NT2/D1 (cell line): ENCODE measurements at regions not wholly inside any gene's neighbourhood (a gene's known extent, or its start where the extent isn't known, plus 50 kb on each side); places are given as distances from the start of the nearest gene placed in this dataset.

Experiments
- DNase-seq: peaks from one replicate; pipeline ENCODE4 v3.0.0-alpha.2; 2011; ENCODE audit warnings: low read depth, low spot score
- H3K27me3 ChIP-seq: 2 replicates; pipeline ENCODE4 v1.6.0; 2011; ENCODE audit warnings: mild to moderate bottlenecking; ENCODE audit not compliant: insufficient read length, insufficient read depth
- H3K36me3 ChIP-seq: 2 replicates; pipeline ENCODE4 v1.6.1; 2011; ENCODE audit warnings: mild to moderate bottlenecking, low read length, mixed read lengths; ENCODE audit not compliant: insufficient read depth, insufficient read length
- H3K4me1 ChIP-seq: 2 replicates; pipeline ENCODE4 v1.5.1; 2011; ENCODE audit not compliant: insufficient read depth, insufficient read length
- H3K4me3 ChIP-seq: 2 replicates; pipeline ENCODE4 v1.5.1; 2011; ENCODE audit warnings: low read depth; ENCODE audit not compliant: insufficient read length
- H3K9ac ChIP-seq: 2 replicates; pipeline ENCODE4 v1.6.0; 2011; ENCODE audit warnings: low read depth; ENCODE audit not compliant: insufficient read length
- H3K9me3 ChIP-seq: 2 replicates; pipeline ENCODE4 v1.5.1; 2011; ENCODE audit warnings: mild to moderate bottlenecking, low read length; ENCODE audit not compliant: insufficient read depth
- SUZ12 ChIP-seq: IDR thresholded peaks from 2 replicates; pipeline ENCODE4 v1.6.1; 2011; ENCODE audit not compliant: insufficient read length, insufficient read depth; ENCODE audit errors: extremely low read depth
- YY1 ChIP-seq: IDR thresholded peaks from 2 replicates; pipeline ENCODE4 v1.6.1; 2011; ENCODE audit not compliant: insufficient read length, insufficient read depth
- ZNF274 ChIP-seq: IDR thresholded peaks from 2 replicates; pipeline ENCODE4 v1.6.1; 2011; ENCODE audit warnings: mild to moderate bottlenecking, low read depth, low read length

DNA sequence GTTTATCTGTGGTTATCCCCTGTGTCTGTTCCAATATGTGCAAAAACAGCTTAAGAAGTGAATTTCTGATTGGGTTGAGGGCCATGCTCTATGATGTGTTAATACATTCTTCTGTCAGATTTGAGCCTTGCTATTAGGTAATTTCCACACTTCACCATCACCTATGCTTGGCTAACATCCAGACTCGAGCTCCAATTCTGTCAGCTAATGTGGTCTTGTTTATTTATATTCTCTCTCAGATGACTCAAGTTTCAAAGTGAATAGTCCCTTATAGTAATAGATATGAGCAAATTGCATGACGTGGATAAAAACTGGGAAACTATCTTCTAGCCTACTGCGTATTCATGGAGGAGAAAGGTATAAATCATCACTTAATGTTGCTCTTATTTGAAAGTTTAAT is 451.3 kb downstream of the SNAPC1 start:
- DNase-seq: no peak
- no peaks in the 10 kb centered on the region for H3K9me3 ChIP-seq
- H3K4me3 ChIP-seq: no peak overlapping the region
- no peaks in the 10 kb centered on the region for H3K36me3 ChIP-seq
- TF ChIP-seq SUZ12 (no peak), ZNF274 (no peak), YY1 (no peak)
- no peak overlapping the region for H3K9ac ChIP-seq
- H3K27me3 ChIP-seq: no peaks in the 10 kb centered on the region
- H3K4me1 ChIP-seq: no peaks in the 10 kb centered on the region

GRCh38 chr14:62216121-62216520 is 453.9 kb downstream of the SNAPC1 start:
- Histone ChIP-seq H3K9ac (no peak overlapping the region), H3K4me3 (no peak overlapping the region), H3K4me1 (no peaks in the 10 kb centered on the region), H3K27me3 (no peaks in the 10 kb centered on the region), H3K36me3 (no peaks in the 10 kb centered on the region), H3K9me3 (no peaks in the 10 kb centered on the region)
- TF ChIP-seq SUZ12: no peak
- TF ChIP-seq ZNF274: no peak
- no peak for TF ChIP-seq YY1
- no peak for DNase-seq

- Histone ChIP-seq H3K9me3 (no peaks in the 10 kb centered on the region; the same call in 1 of the 2 replicates), H3K36me3 (no peaks in the 10 kb centered on the region), H3K4me1 (no peaks in the 10 kb centered on the region), H3K9ac (no peak overlapping the region), H3K27me3 (no peaks in the 10 kb centered on the region), H3K4me3 (no peak overlapping the region)
- DNase-seq: no peak
- TF ChIP-seq ZNF274: no peak
- no peak for TF ChIP-seq YY1
- TF ChIP-seq SUZ12: no peak
These were observed 472.6 kb downstream of the SNAPC1 start for GRCh38 chr14:62234849-62235248.

- DNase-seq: no peak
- Histone ChIP-seq H3K36me3 (no peaks in the 10 kb centered on the region), H3K9me3 (no peaks in the 10 kb centered on the region), H3K4me1 (no peaks in the 10 kb centered on the region), H3K9ac (no peak overlapping the region), H3K27me3 (no peaks in the 10 kb centered on the region), H3K4me3 (no peak overlapping the region)
- TF ChIP-seq ZNF274: no peak
- no peak for TF ChIP-seq SUZ12
- no peak for TF ChIP-seq YY1
These were observed 482.0 kb downstream of the SNAPC1 start for GRCh38 chr14:62244221-62244620.

DNA sequence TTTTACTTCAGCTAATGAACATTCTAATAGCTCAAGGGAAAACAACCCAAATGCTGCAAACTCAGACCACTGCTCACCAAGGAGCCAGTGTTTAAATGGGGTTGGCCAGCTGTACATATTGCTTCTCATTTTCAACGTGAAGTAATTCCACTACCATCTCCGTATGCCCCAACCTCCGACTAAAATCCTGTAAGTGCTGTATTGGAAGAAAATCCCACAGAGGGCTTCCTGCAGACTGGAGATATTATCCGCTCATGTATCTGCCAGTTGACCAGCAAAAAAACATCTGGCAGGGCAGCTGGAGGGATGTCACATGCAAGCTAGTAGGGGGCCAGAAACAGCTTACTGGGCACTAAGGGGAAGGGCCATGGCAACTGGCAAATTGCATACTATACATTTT is 485.0 kb downstream of the SNAPC1 start:
- TF ChIP-seq SUZ12 (no peak), ZNF274 (no peak), YY1 (no peak)
- Histone ChIP-seq H3K27me3 (no peaks in the 10 kb centered on the region), H3K9ac (no peak overlapping the region), H3K4me1 (no peaks in the 10 kb centered on the region), H3K9me3 (no peaks in the 10 kb centered on the region), H3K36me3 (no peaks in the 10 kb centered on the region), H3K4me3 (no peak overlapping the region)
- DNase-seq: no peak

DNA sequence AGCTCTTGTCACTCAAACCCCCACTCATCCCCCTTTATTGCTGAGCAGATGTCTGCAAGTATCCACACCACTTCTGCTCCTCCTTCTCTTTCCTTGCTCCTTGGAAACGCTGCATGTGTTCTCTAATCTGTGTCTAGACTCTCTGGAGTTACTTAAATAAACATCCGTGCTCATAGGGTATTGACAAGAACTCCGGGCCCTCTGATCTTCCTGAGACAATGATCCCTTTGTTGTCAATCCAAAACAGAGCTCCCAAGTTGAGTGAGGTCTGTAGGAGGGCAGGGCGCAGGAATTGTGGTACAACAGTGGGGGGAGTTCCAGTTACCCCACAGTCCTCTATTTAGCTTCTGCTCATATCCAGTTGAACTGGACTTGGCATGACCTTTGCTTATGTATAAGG is 489.0 kb downstream of the SNAPC1 start:
- Histone ChIP-seq H3K9ac (no peak overlapping the region), H3K9me3 (no peaks in the 10 kb centered on the region), H3K4me3 (no peak overlapping the region), H3K36me3 (no peaks in the 10 kb centered on the region), H3K27me3 (no peaks in the 10 kb centered on the region), H3K4me1 (no peaks in the 10 kb centered on the region)
- DNase-seq: no peak
- no peak for TF ChIP-seq ZNF274

- TF ChIP-seq YY1: no peak
- TF ChIP-seq ZNF274: no peak
- no peak for TF ChIP-seq SUZ12
- no peak for DNase-seq
- Histone ChIP-seq H3K4me3 (no peak overlapping the region), H3K4me1 (no peaks in the 10 kb centered on the region), H3K9ac (no peak overlapping the region), H3K27me3 (no peaks in the 10 kb centered on the region), H3K9me3 (no peaks in the 10 kb centered on the region), H3K36me3 (no peaks in the 10 kb centered on the region)
These were observed 491.0 kb downstream of the SNAPC1 start for GRCh38 chr14:62253171-62253570.

GRCh38 chr14:62253911-62254310 is 491.7 kb downstream of the SNAPC1 start:
- no peak for DNase-seq
- Histone ChIP-seq H3K4me3 (no peak overlapping the region), H3K27me3 (no peaks in the 10 kb centered on the region), H3K9ac (no peak overlapping the region), H3K36me3 (no peaks in the 10 kb centered on the region), H3K9me3 (no peaks in the 10 kb centered on the region), H3K4me1 (no peaks in the 10 kb centered on the region)
- TF ChIP-seq ZNF274: no peak
- no peak for TF ChIP-seq SUZ12
- no peak for TF ChIP-seq YY1
